PC-3 (cell line): ENCODE measurements at regions not wholly inside any gene's neighbourhood (a gene's known extent, or its start where the extent isn't known, plus 50 kb on each side); places are given as distances from the start of the nearest gene placed in this dataset.

Experiments used
- ATAC-seq: fragments of 200-7000 bp; cut with Tn5 transposase; 2 replicates; pipeline ENCODE4 v1.9.1; 2020; ENCODE audit warnings: mild to moderate bottlenecking, moderate library complexity
- BruUV-seq: library from RNA; stranded (reverse); fragments of 400-500 nt; replicated peaks from 2 replicates; lab custom pipeline; 2021; lab: Mats Ljungman, UMichigan
- CTCF ChIA-PET: fragments of 300-600 bp; sonication (Branson Sonifier 250); formaldehyde crosslinking; loops from one replicate; lab custom pipeline; 2022; ENCODE audit warnings: antibody characterized with exemption; lab: Charles Lee
- POLR2A ChIA-PET: fragments of 300-600 bp; sonication (Branson Sonifier 250); formaldehyde crosslinking; loops from one replicate; lab custom pipeline; 2022; ENCODE audit warnings: antibody characterized with exemption; ENCODE audit not compliant: unreplicated experiment; lab: Charles Lee
- DNase-seq: peaks from one replicate; pipeline ENCODE4 v3.0.0-alpha.2; 2015
- H2AFZ ChIP-seq: fragments of 300-600 bp; sonication (generic); 2 replicates; pipeline ENCODE4 v1.6.0; 2016; ENCODE audit warnings: antibody characterized with exemption, low read length
- H3F3A ChIP-seq: fragments of 300-600 bp; sonication (generic); one replicate; pipeline ENCODE4 v1.6.0; 2017; ENCODE audit warnings: antibody characterized with exemption, low read length, control low read depth, mild to moderate bottlenecking; ENCODE audit not compliant: unreplicated experiment
- H3K27ac ChIP-seq: fragments of 300-600 bp; sonication (generic); 2 replicates; pipeline ENCODE4 v1.5.1; 2016; ENCODE audit warnings: mild to moderate bottlenecking, low read length
- H3K27me3 ChIP-seq: fragments of 300-600 bp; sonication (generic); 2 replicates; pipeline ENCODE4 v1.6.1; 2016; ENCODE audit warnings: low read length, mixed read lengths
- H3K36me3 ChIP-seq: fragments of 300-600 bp; sonication (generic); 2 replicates; pipeline ENCODE4 v1.6.1; 2016; ENCODE audit warnings: low read depth, mixed run types, low read length, mixed read lengths
- H3K4me1 ChIP-seq: fragments of 300-600 bp; sonication (generic); 2 replicates; pipeline ENCODE4 v1.5.1; 2016; ENCODE audit warnings: low read length; ENCODE audit not compliant: insufficient read depth
- H3K4me2 ChIP-seq: fragments of 300-600 bp; sonication (generic); 2 replicates; pipeline ENCODE4 v1.6.0; 2016; ENCODE audit warnings: low read length
- H3K4me3 ChIP-seq: fragments of 300-600 bp; sonication (generic); 2 replicates; pipeline ENCODE4 v1.5.1; 2016; ENCODE audit warnings: mild to moderate bottlenecking, low read length, mixed read lengths
- H3K79me2 ChIP-seq: fragments of 300-600 bp; sonication (generic); 2 replicates; pipeline ENCODE4 v1.6.1; 2017; ENCODE audit warnings: low read length, mixed read lengths
- H3K9ac ChIP-seq: fragments of 300-600 bp; sonication (generic); 2 replicates; pipeline ENCODE4 v1.6.0; 2016; ENCODE audit warnings: mild to moderate bottlenecking, low read length
- H3K9me2 ChIP-seq: fragments of 300-600 bp; sonication (generic); replicated peaks from 2 replicates; pipeline ENCODE4 v1.6.1; 2016; ENCODE audit warnings: mixed run types, low read length, mixed read lengths
- H3K9me3 ChIP-seq: fragments of 300-600 bp; sonication (generic); 2 replicates; pipeline ENCODE4 v1.6.1; 2016; ENCODE audit warnings: low read length, mixed read lengths
- H4K20me1 ChIP-seq: fragments of 300-600 bp; sonication (generic); 2 replicates; pipeline ENCODE4 v1.6.1; 2016; ENCODE audit warnings: low read length, mixed read lengths
- CTCF ChIP-seq: fragments of 300-600 bp; sonication (generic); conservative IDR thresholded peaks from 2 replicates; pipeline ENCODE4 v1.5.1; 2017; ENCODE audit warnings: antibody characterized with exemption, low read depth, mild to moderate bottlenecking, low read length
- EZH2 ChIP-seq: fragments of 300-600 bp; sonication (generic); IDR thresholded peaks from one replicate; pipeline ENCODE4 v1.6.1; 2017; ENCODE audit warnings: antibody characterized with exemption, mild to moderate bottlenecking, low read length; ENCODE audit not compliant: unreplicated experiment
- EZH2phosphoT487 ChIP-seq: fragments of 300-600 bp; sonication (generic); IDR thresholded peaks from 2 replicates; pipeline ENCODE4 v1.6.1; 2018; ENCODE audit warnings: mild to moderate bottlenecking, antibody characterized with exemption, low read length, borderline replicate concordance
- intact Hi-C: fragments of 100-400 bp; cut with micrococcal nuclease; formaldehyde crosslinking; loops from 2 replicates; pipeline ENCODE4 v1.9.0; 2023

- no peak overlapping the region for H3K4me2 ChIP-seq
- CTCF ChIA-PET, result no interaction called here
Observed at GRCh38 chr4:155564086-155564485, 102.6 kb upstream of the GUCY1A1 start.

GRCh38 chr4:155559915-155560314, 106.7 kb upstream of the GUCY1A1 start:
- Histone ChIP-seq H3K9me2 (no peaks in the 10 kb centered on the region), H4K20me1 (no peaks in the 10 kb centered on the region), H3K9ac (no peak overlapping the region), H3K4me1 (no peaks in the 10 kb centered on the region), H3K4me2 (no peak overlapping the region), H3K27me3 (no peaks in the 10 kb centered on the region), H3K36me3 (no peaks in the 10 kb centered on the region), H3K27ac (no peak overlapping the region), H3K4me3 (no peak overlapping the region), H3K79me2 (no peaks in the 10 kb centered on the region), H3F3A (no peaks in the 10 kb centered on the region), H2AFZ (no peak overlapping the region), H3K9me3 (no peaks in the 10 kb centered on the region)
- ChIA-PET POLR2A (no interaction called here), CTCF (no interaction called here)
- no TSS peak for BruUV-seq
- ATAC-seq (no peak), DNase-seq (no peak)
- intact Hi-C loops, result no loop called here
- no peak for TF ChIP-seq EZH2
- no peak for TF ChIP-seq EZH2phosphoT487
- no peak for TF ChIP-seq CTCF

More at GRCh38 chr4:155564086-155564485, 102.6 kb upstream of the GUCY1A1 start:
- Histone ChIP-seq H3K4me3 (no peak overlapping the region), H3K9ac (no peak overlapping the region), H4K20me1 (no peaks in the 10 kb centered on the region), H3F3A (no peaks in the 10 kb centered on the region), H3K9me2 (no peaks in the 10 kb centered on the region), H3K9me3 (no peaks in the 10 kb centered on the region), H3K36me3 (no peaks in the 10 kb centered on the region), H3K27ac (no peak overlapping the region), H3K27me3 (no peaks in the 10 kb centered on the region), H3K4me1 (no peaks in the 10 kb centered on the region), H2AFZ (no peak overlapping the region), H3K79me2 (no peaks in the 10 kb centered on the region)
- DNase-seq (no peak), ATAC-seq (no peak)
- no TSS peak for BruUV-seq
- POLR2A ChIA-PET, result no interaction called here
- TF ChIP-seq EZH2, result no peak
- no peak for TF ChIP-seq EZH2phosphoT487
- no peak for TF ChIP-seq CTCF
- intact Hi-C loops, result no loop called here

GRCh38 chr4:155552180-155552579, 114.5 kb upstream of the GUCY1A1 start:
- peak; percentile 39 for DNase-seq
- no peak for TF ChIP-seq EZH2phosphoT487
- TF ChIP-seq EZH2, result no peak
- TF ChIP-seq CTCF, result no peak
- no peaks in the 10 kb centered on the region for H3K4me1 ChIP-seq
- no peak overlapping the region for H3K4me2 ChIP-seq
- no peaks in the 10 kb centered on the region for H3K9me3 ChIP-seq
- no peak overlapping the region for H3K9ac ChIP-seq
- no peak overlapping the region for H3K4me3 ChIP-seq
- POLR2A ChIA-PET, result no interaction called here
- H3K27me3 ChIP-seq, result no peaks in the 10 kb centered on the region
- H3K9me2 ChIP-seq, result no peaks in the 10 kb centered on the region
- no peaks in the 10 kb centered on the region for H3K79me2 ChIP-seq
- H2AFZ ChIP-seq, result no peak overlapping the region
- H3K36me3 ChIP-seq, result no peaks in the 10 kb centered on the region
- H4K20me1 ChIP-seq, result no peaks in the 10 kb centered on the region
- BruUV-seq, result no TSS peak
- ATAC-seq, result no peak
- no peaks in the 10 kb centered on the region for H3F3A ChIP-seq
- no peak overlapping the region for H3K27ac ChIP-seq
- intact Hi-C loops, result no loop called here
- CTCF ChIA-PET, result no interaction called here
